Ascending aorta (tissue), 2 donors: ENCODE measurements at regions not wholly inside any gene's neighbourhood (a gene's known extent, or its start where the extent isn't known, plus 50 kb on each side); places are given as distances from the start of the nearest gene placed in this dataset.

Experiments used
- DNase-seq, 2 donors: peaks; one replicate each; pipeline ENCODE4 v3.0.0-alpha.2; 2019; ENCODE audit warnings: low spot score in 2 of 2
- H3K27ac ChIP-seq, 2 donors: fragments of 200-600 bp; sonication (generic); one replicate each; pipeline ENCODE4 v1.5.1; 2016 to 2017; ENCODE audit warnings: mild to moderate bottlenecking in 1 of 2
- H3K27me3 ChIP-seq: fragments of 200-600 bp; sonication (generic); one replicate; pipeline ENCODE4 v1.5.1; 2017
- H3K36me3 ChIP-seq, 2 donors: fragments of 200-600 bp; sonication (generic); one replicate each; pipeline ENCODE4 v1.5.1; 2016
- H3K4me1 ChIP-seq, 2 donors: fragments of 200-600 bp; sonication (generic); one replicate each; pipeline ENCODE4 v1.5.1; 2016 to 2017; ENCODE audit warnings: mild to moderate bottlenecking in 1 of 2
- H3K4me3 ChIP-seq, 2 donors: fragments of 200-600 bp; sonication (generic); one replicate each; pipeline ENCODE4 v1.5.1; 2016 to 2017; ENCODE audit warnings: mild to moderate bottlenecking in 1 of 2
- H3K9me3 ChIP-seq, 2 donors: fragments of 200-600 bp; sonication (generic); one replicate each; pipeline ENCODE4 v1.5.1; 2016
- CTCF ChIP-seq, 3 experiments: fragments of 200-600 bp in 2 of 3; fragments of 450-650 bp in 1 of 3; sonication (generic) in 2 of 3; IDR thresholded peaks; one replicate each; pipeline ENCODE4 v1.5.1; 2016 to 2019; ENCODE audit warnings: antibody characterized with exemption in 3 of 3, mild to moderate bottlenecking in 1 of 3, moderate library complexity in 1 of 3
- intact Hi-C: fragments of 100-400 bp; cut with DNase I; formaldehyde crosslinking; loops from one replicate; pipeline ENCODE4 v1.15.1; 2023

DNA sequence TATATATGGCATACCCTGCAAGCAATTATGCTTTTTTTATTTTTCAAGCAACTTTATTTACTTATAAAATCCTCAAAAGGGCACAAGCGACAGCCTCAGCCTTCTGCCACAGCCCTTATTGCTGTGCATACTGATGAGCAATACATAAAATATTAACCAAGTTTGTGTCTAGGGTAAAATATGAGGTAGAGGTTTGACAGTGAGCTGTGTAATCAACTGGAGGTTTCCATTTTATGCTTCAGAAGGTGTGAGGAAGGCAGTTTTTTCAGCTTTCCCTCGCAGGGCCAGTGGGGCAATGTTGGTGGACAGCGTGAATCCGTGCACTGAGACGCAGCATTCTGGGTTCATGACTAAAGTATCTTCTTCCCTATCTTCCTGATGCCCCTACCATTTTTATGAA lies 310.4 kb downstream of the IRS2 start:
- no peak overlapping the region for H3K4me3 ChIP-seq
- H3K36me3 ChIP-seq, result no peaks in the 10 kb centered on the region
- no peaks in the 10 kb centered on the region for H3K9me3 ChIP-seq
- peaks cover 0 to 2% of the 10 kb centered on the region in 2 donors for H3K4me1 ChIP-seq
- H3K27ac ChIP-seq, result no peak overlapping the region
- intact Hi-C loops, result no loop called here
- no peak for DNase-seq
- no peaks in the 10 kb centered on the region for H3K27me3 ChIP-seq
- TF ChIP-seq CTCF (IDR thresholded peaks at IDR 0.05), result no peak

- H3K9me3 ChIP-seq, result peaks cover 4 to 7% of the 10 kb centered on the region in 2 donors
- no peak for DNase-seq
- no peak overlapping the region for H3K4me3 ChIP-seq
- H3K36me3 ChIP-seq, result no peaks in the 10 kb centered on the region
- H3K27ac ChIP-seq, result no peak overlapping the region
- peaks cover 0 to 2% of the 10 kb centered on the region in 2 donors for H3K4me1 ChIP-seq
- TF ChIP-seq CTCF (IDR thresholded peaks at IDR 0.05), result no peak
- H3K27me3 ChIP-seq, result no peaks in the 10 kb centered on the region
- intact Hi-C loops, result no loop called here
Measured at GRCh38 chr13:109468123-109468522, 318.3 kb downstream of the IRS2 start.

- H3K36me3 ChIP-seq, result no peaks in the 10 kb centered on the region
- no peaks in the 10 kb centered on the region for H3K27me3 ChIP-seq
- intact Hi-C loops, result no loop called here
- H3K4me1 ChIP-seq, result no peaks in the 10 kb centered on the region
- no peak for DNase-seq
- no peak overlapping the region for H3K27ac ChIP-seq
- no peak overlapping the region for H3K4me3 ChIP-seq
- TF ChIP-seq CTCF (IDR thresholded peaks at IDR 0.05), result no peak
- H3K9me3 ChIP-seq, result peaks cover 4 to 29% of the 10 kb centered on the region in 2 donors
Measured at GRCh38 chr13:109465148-109465547, 321.2 kb downstream of the IRS2 start.

GRCh38 chr13:109454167-109454917 lies 332.0 kb downstream of the IRS2 start:
- Histone ChIP-seq H3K36me3 (no peaks in the 10 kb centered on the region), H3K9me3 (no peaks in the 10 kb centered on the region), H3K4me3 (no peak overlapping the region), H3K27ac (peak overlapping the region; percentile 65 to 79), H3K4me1 (peaks cover 0 to 3% of the 10 kb centered on the region in 2 donors), H3K27me3 (no peaks in the 10 kb centered on the region)
- TF ChIP-seq CTCF (IDR thresholded peaks at IDR 0.05), result no peak
- peak in 1 of 2 donors; percentile 77 for DNase-seq
- intact Hi-C loops, result loop anchor here (5.0 to 10.0 kb wide), 5 partner anchors 67 to 670 kb away; partner anchors contain the start of gene IRS2

- Histone ChIP-seq H3K27me3 (no peaks in the 10 kb centered on the region), H3K4me1 (peaks cover 0 to 3% of the 10 kb centered on the region in 2 donors), H3K9me3 (no peaks in the 10 kb centered on the region), H3K4me3 (no peak overlapping the region), H3K27ac (no peak overlapping the region), H3K36me3 (no peaks in the 10 kb centered on the region)
- intact Hi-C loops, result loop anchor here (5.0 to 10.0 kb wide), 5 partner anchors 64 to 673 kb away; partner anchors contain the start of gene IRS2
- no peak for DNase-seq
- TF ChIP-seq CTCF (IDR thresholded peaks at IDR 0.05), result no peak
Measured at GRCh38 chr13:109451726-109452125, 334.7 kb downstream of the IRS2 start.
